Activated CD4-positive, alpha-beta T cell treated with anti-CD3 and anti-CD28 coated beads, Interleukin-10, Interleukin-2, amounts not matched to agents 100 ng/mL and 50 ng/mL, durations not matched to agents 16 hours and 8 hours (primary cell): ENCODE measurements at regions not wholly inside any gene's neighbourhood (a gene's known extent, or its start where the extent isn't known, plus 50 kb on each side); places are given as distances from the start of the nearest gene placed in this dataset.

Source experiments
- DNase-seq: peaks from one replicate; pipeline ENCODE4 v3.0.0-alpha.2; 2020

- no peak for DNase-seq
These were observed 371.7 kb downstream of the BCOR start for GRCh38 chrX:39725928-39726619.

GRCh38 chrX:39726771-39727170, 371.0 kb downstream of the BCOR start:
- no peak for DNase-seq

GRCh38 chrX:39728025-39728424, 369.7 kb downstream of the BCOR start:
- DNase-seq = no peak

GRCh38 chrX:39728852-39729598, 368.7 kb downstream of the BCOR start:
- no peak for DNase-seq

GRCh38 chrX:39729981-39730661, 367.6 kb downstream of the BCOR start:
- DNase-seq = no peak

- DNase-seq = peak; percentile 78
These were observed 367.0 kb downstream of the BCOR start for GRCh38 chrX:39730662-39731329.

GRCh38 chrX:39731330-39731667, 366.5 kb downstream of the BCOR start:
- no peak for DNase-seq

GRCh38 chrX:39731735-39732134, 366.0 kb downstream of the BCOR start:
- DNase-seq = no peak

GRCh38 chrX:39733745-39734144, 364.0 kb downstream of the BCOR start:
- no peak for DNase-seq

GRCh38 chrX:39734174-39734776, 363.5 kb downstream of the BCOR start:
- no peak for DNase-seq

- DNase-seq = peak; percentile 20
These were observed 361.2 kb downstream of the BCOR start for GRCh38 chrX:39736216-39737211.

GRCh38 chrX:39739585-39739984, 358.2 kb downstream of the BCOR start:
- DNase-seq = no peak

- no peak for DNase-seq
These were observed 357.7 kb downstream of the BCOR start for GRCh38 chrX:39740078-39740477.

- DNase-seq = no peak
These were observed 355.9 kb downstream of the BCOR start for GRCh38 chrX:39741904-39742303.

- no peak for DNase-seq
These were observed 351.9 kb downstream of the BCOR start for GRCh38 chrX:39745818-39746217.

- no peak for DNase-seq
These were observed 348.6 kb downstream of the BCOR start for GRCh38 chrX:39749135-39749534.

GRCh38 chrX:39749728-39750127, 348.0 kb downstream of the BCOR start:
- DNase-seq = no peak

GRCh38 chrX:39750256-39750790, 347.4 kb downstream of the BCOR start:
- no peak for DNase-seq

- no peak for DNase-seq
These were observed 346.9 kb downstream of the BCOR start for GRCh38 chrX:39750848-39751247.

GRCh38 chrX:39752815-39753214, 344.9 kb downstream of the BCOR start:
- DNase-seq = no peak

GRCh38 chrX:39753293-39753996, 344.3 kb downstream of the BCOR start:
- DNase-seq = no peak
